H1 (cell line): ENCODE measurements at regions not wholly inside any gene's neighbourhood (a gene's known extent, or its start where the extent isn't known, plus 50 kb on each side); places are given as distances from the start of the nearest gene placed in this dataset.

Source experiments
- CTCF ChIA-PET: fragments of 300-600 bp; sonication (Branson Sonifier 250); formaldehyde crosslinking; loops from one replicate; lab custom pipeline; 2021; ENCODE audit not compliant: partially characterized antibody; lab: Charles Lee
- POLR2A ChIA-PET: fragments of 300-600 bp; sonication (Branson Sonifier 250); formaldehyde crosslinking; loops from one replicate; lab custom pipeline; 2021; ENCODE audit warnings: inconsistent platforms; ENCODE audit not compliant: partially characterized antibody; lab: Charles Lee
- DNase-seq, 2 experiments: peaks; one replicate each; pipeline versions ENCODE4 v3.0.0 to v3.0.0-alpha.2; 2010 to 2022; ENCODE audit warnings: low spot score in 2 of 2, low read depth in 1 of 2, mixed read lengths in 1 of 2
- FAIRE-seq: peaks from 2 replicates; lab custom pipeline; 2011; peaks lifted over from hg19 to GRCh38; lab: Jason Lieb, UNC
- H2AFZ ChIP-seq: 2 replicates; pipeline ENCODE4 v1.8.1; 2012; ENCODE audit warnings: low read length, inconsistent platforms
- H2AK5ac ChIP-seq: 2 replicates; pipeline ENCODE4 v1.6.1; 2013; ENCODE audit warnings: low read depth, low read length
- H2BK120ac ChIP-seq: replicated peaks from 2 replicates; pipeline ENCODE3; 2013; ENCODE audit warnings: low read depth, low read length, inconsistent platforms
- H2BK12ac ChIP-seq: 2 replicates; pipeline ENCODE4 v1.6.1; 2013; ENCODE audit warnings: low read depth, low read length
- H2BK15ac ChIP-seq: 2 replicates; pipeline ENCODE4 v1.6.1; 2013; ENCODE audit warnings: low read length
- H2BK20ac ChIP-seq: 2 replicates; pipeline ENCODE4 v1.6.1; 2013; ENCODE audit warnings: low read length
- H2BK5ac ChIP-seq: 2 replicates; pipeline ENCODE4 v1.6.1; 2013; ENCODE audit warnings: low read depth, low read length
- H3K14ac ChIP-seq: 2 replicates; pipeline ENCODE4 v1.6.1; 2013; ENCODE audit warnings: inconsistent platforms; ENCODE audit not compliant: insufficient read length
- H3K18ac ChIP-seq: 2 replicates; pipeline ENCODE4 v1.6.1; 2013; ENCODE audit warnings: low read length; ENCODE audit errors: extremely low read depth
- H3K23ac ChIP-seq: 2 replicates; pipeline ENCODE4 v1.6.1; 2013; ENCODE audit warnings: inconsistent platforms; ENCODE audit not compliant: insufficient read length
- H3K23me2 ChIP-seq: 2 replicates; pipeline ENCODE4 v1.6.1; 2013; ENCODE audit warnings: low read depth, low read length
- H3K27ac ChIP-seq: 2 replicates; pipeline ENCODE4 v1.6.1; 2011; ENCODE audit warnings: low read depth, low read length, inconsistent platforms
- H3K27me3 ChIP-seq, 4 experiments: replicated peaks in 1 of 4; 1 replicate in 1 of 4; 2 replicates in 3 of 4; pipeline versions ENCODE4 v1.6.1 to v1.8.1; 2011 to 2013; ENCODE audit warnings: low read length in 3 of 4, mild to moderate bottlenecking in 3 of 4, inconsistent platforms in 2 of 4, mixed read lengths in 2 of 4, moderate library complexity in 1 of 4; ENCODE audit not compliant: control insufficient read depth in 3 of 4, insufficient read depth in 3 of 4; ENCODE audit errors: extremely low read depth in 1 of 4
- H3K36me3 ChIP-seq, 4 experiments: 2 replicates each; pipeline versions ENCODE4 v1.6.1 to v1.8.1; 2011 to 2013; ENCODE audit warnings: mild to moderate bottlenecking in 4 of 4, low read length in 3 of 4, moderate library complexity in 2 of 4, control low read depth in 1 of 4, inconsistent platforms in 1 of 4; ENCODE audit not compliant: insufficient read depth in 4 of 4, control insufficient read depth in 2 of 4
- H3K4ac ChIP-seq: replicated peaks from 2 replicates; pipeline ENCODE3; 2013; ENCODE audit warnings: low read length, low read depth, mixed read lengths, inconsistent platforms; ENCODE audit not compliant: insufficient read length
- H3K4me1 ChIP-seq, 4 experiments: replicated peaks in 1 of 4; 1 replicate in 1 of 4; 2 replicates in 3 of 4; pipeline versions ENCODE4 v1.6.1 to v1.8.1; 2011 to 2013; ENCODE audit warnings: low read length in 3 of 4, inconsistent platforms in 2 of 4, mixed read lengths in 1 of 4; ENCODE audit not compliant: insufficient read depth in 4 of 4, control insufficient read depth in 3 of 4
- H3K4me2 ChIP-seq, 2 experiments: 2 replicates each; pipeline versions ENCODE4 v1.6.1 to v1.8.1; 2011 to 2013; ENCODE audit warnings: low read depth in 2 of 2, low read length in 2 of 2, control low read depth in 1 of 2, inconsistent platforms in 1 of 2, mild to moderate bottlenecking in 1 of 2; ENCODE audit not compliant: insufficient read depth in 1 of 2
- H3K4me3 ChIP-seq, 4 experiments: fragments of 200-600, 300-600 bp in 1 of 4; sonication (generic), shearing (Covaris generic), sonication (Bioruptor Twin) in 1 of 4; 2 replicates each; pipeline versions ENCODE4 v1.5.1 to v1.8.1; 2011 to 2016; ENCODE audit warnings: low read length in 4 of 4, low read depth in 3 of 4, control low read depth in 2 of 4, inconsistent platforms in 2 of 4, mild to moderate bottlenecking in 2 of 4, mixed read lengths in 1 of 4, moderate library complexity in 1 of 4; ENCODE audit not compliant: insufficient read depth in 2 of 4; ENCODE audit errors: extremely low read depth in 1 of 4
- H3K56ac ChIP-seq: replicated peaks from 2 replicates; pipeline ENCODE3; 2013; ENCODE audit warnings: low read depth, mild to moderate bottlenecking, mixed read lengths, low read length, inconsistent platforms; ENCODE audit not compliant: insufficient read length
- H3K79me1 ChIP-seq: 2 replicates; pipeline ENCODE4 v1.6.1; 2013; ENCODE audit warnings: low read depth, low read length, control low read depth
- H3K79me2 ChIP-seq, 2 experiments: 2 replicates each; pipeline versions ENCODE4 v1.6.1 to v1.8.1; 2012 to 2013; ENCODE audit warnings: low read length in 2 of 2, mild to moderate bottlenecking in 2 of 2, inconsistent platforms in 1 of 2; ENCODE audit not compliant: insufficient read depth in 2 of 2, control insufficient read depth in 1 of 2
- H3K9ac ChIP-seq, 4 experiments: replicated peaks in 1 of 4; 1 replicate in 1 of 4; 2 replicates in 3 of 4; pipeline versions ENCODE4 v1.6.1 to v1.8.1; 2011 to 2013; ENCODE audit warnings: low read depth in 3 of 4, low read length in 3 of 4, control low read depth in 2 of 4, mild to moderate bottlenecking in 2 of 4, moderate library complexity in 2 of 4, inconsistent platforms in 1 of 4; ENCODE audit errors: extremely low read depth in 1 of 4
- H3K9me3 ChIP-seq, 2 experiments: 2 replicates each; pipeline versions ENCODE4 v1.6.1 to v1.8.1; 2012 to 2013; ENCODE audit warnings: mild to moderate bottlenecking in 2 of 2, moderate library complexity in 2 of 2, control low read depth in 1 of 2, inconsistent platforms in 1 of 2, low read depth in 1 of 2, low read length in 1 of 2, mixed read lengths in 1 of 2; ENCODE audit not compliant: insufficient read depth in 2 of 2
- H4K20me1 ChIP-seq, 2 experiments: replicated peaks in 1 of 2; 2 replicates each; pipeline versions ENCODE3 to v1.8.1; 2011 to 2013; ENCODE audit warnings: inconsistent platforms in 2 of 2, low read length in 2 of 2, mild to moderate bottlenecking in 1 of 2; ENCODE audit not compliant: insufficient read depth in 2 of 2, control insufficient read depth in 1 of 2
- H4K5ac ChIP-seq: 2 replicates; pipeline ENCODE4 v1.6.1; 2013; ENCODE audit warnings: low read length, low read depth, mixed read lengths, inconsistent platforms; ENCODE audit not compliant: insufficient read length
- H4K8ac ChIP-seq: 2 replicates; pipeline ENCODE4 v1.8.0; 2013; ENCODE audit warnings: mild to moderate bottlenecking, moderate library complexity, low read length, inconsistent platforms; ENCODE audit not compliant: insufficient read depth; ENCODE audit errors: extremely low read depth
- H4K91ac ChIP-seq: replicated peaks from 2 replicates; pipeline ENCODE3; 2013; ENCODE audit warnings: low read length, mixed read lengths, inconsistent platforms; ENCODE audit not compliant: insufficient read length
- BACH1 ChIP-seq: IDR thresholded peaks from 2 replicates; pipeline ENCODE4 v1.6.1; 2012; ENCODE audit warnings: low read length, improper control_type of control experiment
- BCL11A ChIP-seq, 2 experiments: IDR thresholded peaks; one replicate each; pipeline ENCODE4 v1.6.1; 2011; ENCODE audit warnings: low read depth in 2 of 2, low read length in 2 of 2, mild to moderate bottlenecking in 2 of 2
- CBX5 ChIP-seq: fragments of 300-800, 300-1000 bp; sonication (generic); IDR thresholded peaks from 2 replicates; pipeline ENCODE4 v1.7.1; 2016; ENCODE audit warnings: antibody characterized with exemption, low read length, low read depth
- CEBPB ChIP-seq: IDR thresholded peaks from 2 replicates; pipeline ENCODE4 v1.6.1; 2012; ENCODE audit warnings: low read depth, low read length
- EZH2 ChIP-seq: fragments of 200-600 bp; sonication (generic); IDR thresholded peaks from 2 replicates; pipeline ENCODE4 v1.7.1; 2012; ENCODE audit warnings: low read depth, mild to moderate bottlenecking, moderate library complexity, low read length, inconsistent platforms; ENCODE audit not compliant: severe bottlenecking
- HDAC2 ChIP-seq, 2 experiments: fragments of 300-600 bp in 1 of 2; sonication (generic) in 1 of 2; IDR thresholded peaks; 2 replicates each; pipeline ENCODE4 v1.6.1; 2011 to 2012; ENCODE audit warnings: low read depth in 2 of 2, low read length in 2 of 2, mild to moderate bottlenecking in 2 of 2, moderate library complexity in 2 of 2, borderline replicate concordance in 1 of 2, inconsistent platforms in 1 of 2
- HDAC6 ChIP-seq: IDR thresholded peaks from one replicate; pipeline ENCODE4 v1.7.1; 2012; ENCODE audit warnings: low read depth, mild to moderate bottlenecking, inconsistent platforms, low read length, moderate library complexity
- MAFK ChIP-seq: IDR thresholded peaks from 2 replicates; pipeline ENCODE4 v1.6.1; 2012; ENCODE audit warnings: low read depth, mild to moderate bottlenecking, improper control_type of control experiment, low read length
- NRF1 ChIP-seq: IDR thresholded peaks from 2 replicates; pipeline ENCODE4 v1.6.1; 2011; ENCODE audit warnings: mild to moderate bottlenecking, low read depth, low read length, improper control_type of control experiment
- SIN3A ChIP-seq, 2 experiments: IDR thresholded peaks in 1 of 2; conservative IDR thresholded peaks in 1 of 2; 2 replicates each; pipeline ENCODE4 v1.6.1; 2011 to 2012; ENCODE audit warnings: low read length in 2 of 2, improper control_type of control experiment in 1 of 2, low read depth in 1 of 2, mild to moderate bottlenecking in 1 of 2
- SP2 ChIP-seq: IDR thresholded peaks from 2 replicates; pipeline ENCODE4 v1.6.1; 2012; ENCODE audit warnings: mild to moderate bottlenecking, low read length, inconsistent platforms
- TAF1 ChIP-seq: IDR thresholded peaks from 2 replicates; pipeline ENCODE4 v1.6.1; 2011; ENCODE audit warnings: mild to moderate bottlenecking, low read depth, low read length
- WGBS, 2 experiments: shearing (Covaris generic) in 1 of 2; methylation state at CpG; one replicate each; pipeline versions ENCODE4 v1.1.6 to v1.1.7; 2013 to 2015; ENCODE audit warnings: low lambda C conversion rate in 2 of 2, mixed read lengths in 2 of 2, inconsistent platforms in 1 of 2, low coverage in 1 of 2, missing lambda C conversion rate in 1 of 2; ENCODE audit not compliant: insufficient replicate concordance in 2 of 2, insufficient coverage in 1 of 2, insufficient read length in 1 of 2; ENCODE audit errors: extremely low coverage in 1 of 2, missing lambda C conversion rate in 1 of 2; 5-methylcytosine and 5-hydroxymethylcytosine counted together

DNA sequence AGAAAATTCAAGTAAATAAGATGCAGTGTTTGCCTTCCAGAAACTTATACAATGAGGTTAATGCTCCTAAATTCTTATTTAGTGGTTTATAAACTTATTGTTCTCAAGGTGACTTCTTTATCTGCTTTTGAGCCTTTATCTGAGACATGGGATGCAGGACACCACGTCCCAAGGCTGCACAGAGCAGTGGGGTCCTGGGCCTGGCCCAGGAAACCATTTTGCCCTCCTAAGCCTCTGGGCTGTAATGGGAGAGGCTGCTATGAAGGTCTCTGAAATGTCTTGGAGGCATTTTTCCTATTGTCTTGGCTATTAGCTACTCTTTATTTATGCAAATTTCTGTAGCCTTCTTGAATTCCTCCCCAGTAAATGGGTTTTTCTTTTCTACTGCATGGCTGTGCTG is 652.6 kb upstream of the SETBP1 start:
- H3K27ac ChIP-seq, result no peak overlapping the region
- WGBS, 2 experiments, result 94% methylated on average over 1 of the region's 1 CpG; no CpG with 5 or more reads in 1 of the 2 experiments

More for the DNA sequence above, 652.6 kb upstream of the SETBP1 start:
- Histone ChIP-seq H2AFZ (no peak overlapping the region), H3K9ac (no peak overlapping the region), H2BK120ac (no peak overlapping the region), H2BK15ac (no peak overlapping the region), H3K79me2 (no peaks in the 10 kb centered on the region), H3K79me1 (no peaks in the 10 kb centered on the region), H4K91ac (no peak overlapping the region), H3K18ac (no peak overlapping the region), H3K23ac (no peak overlapping the region), H3K56ac (no peak overlapping the region), H3K4ac (no peak overlapping the region), H2BK20ac (no peak overlapping the region), H3K36me3 (peaks cover 0 to 3% (median 0%) of the 10 kb centered on the region in 4 experiments; a peak in 4 of 8 replicates), H2AK5ac (no peak overlapping the region), H4K5ac (no peak overlapping the region), H3K4me3 (no peak overlapping the region), H3K14ac (no peak overlapping the region), H4K8ac (no peak overlapping the region), H3K9me3 (peaks cover 24 to 25% of the 10 kb centered on the region in 2 experiments), H4K20me1 (no peaks in the 10 kb centered on the region), H3K27me3 (no peaks in the 10 kb centered on the region), H3K4me1 (no peaks in the 10 kb centered on the region), H3K4me2 (no peak overlapping the region), H2BK12ac (no peak overlapping the region), H3K23me2 (no peaks in the 10 kb centered on the region), H2BK5ac (no peak overlapping the region)
- CTCF ChIA-PET, result interaction anchor here (0.7 to 1.1 kb wide), 2 partner anchors 38 to 71 kb away, joined by 3 to 4 read pairs; no protein-coding TSS in a partner anchor
- no peak for DNase-seq
- no peak for FAIRE-seq
- TF ChIP-seq NRF1 (no peak), EZH2 (no peak), CEBPB (no peak), MAFK (no peak), SIN3A (conservative IDR thresholded peaks at IDR 0.05 in 1 of 2, IDR thresholded peaks at IDR 0.05 in 1 of 2; ENCODE audit: low read depth in 1 of 2, low read length in 2 of 2) (no peak), HDAC2 (IDR thresholded peaks at IDR 0.05; ENCODE audit: borderline replicate concordance in 1 of 2, low read depth in 2 of 2, low read length in 2 of 2) (no peak), SP2 (no peak), HDAC6 (no peak), BACH1 (no peak), CBX5 (no peak), BCL11A (IDR thresholded peaks at IDR 0.05; ENCODE audit: low read depth in 2 of 2, low read length in 2 of 2) (no peak), TAF1 (no peak)
- POLR2A ChIA-PET, result no interaction called here
